Gastroesophageal sphincter (tissue), 3 donors: ENCODE measurements at regions not wholly inside any gene's neighbourhood (a gene's known extent, or its start where the extent isn't known, plus 50 kb on each side); places are given as distances from the start of the nearest gene placed in this dataset.

Experiments
- POLR2A ChIP-seq, 2 donors: fragments of 450-650 bp; IDR thresholded peaks; one replicate each; pipeline ENCODE4 v1.6.1; 2017; ENCODE audit warnings: antibody characterized with exemption in 2 of 2, mild to moderate bottlenecking in 2 of 2, moderate library complexity in 1 of 2
- TF ChIP-seq, protein P1 (sequence below), 4 experiments: fragments of 200-600 bp in 2 of 4; fragments of 450-650 bp in 2 of 4; sonication (generic) in 1 of 4; IDR thresholded peaks; one replicate each; pipeline ENCODE4 v1.5.1; 2017 to 2019; ENCODE audit warnings: antibody characterized with exemption in 4 of 4, mild to moderate bottlenecking in 2 of 4, moderate library complexity in 2 of 4

DNA sequence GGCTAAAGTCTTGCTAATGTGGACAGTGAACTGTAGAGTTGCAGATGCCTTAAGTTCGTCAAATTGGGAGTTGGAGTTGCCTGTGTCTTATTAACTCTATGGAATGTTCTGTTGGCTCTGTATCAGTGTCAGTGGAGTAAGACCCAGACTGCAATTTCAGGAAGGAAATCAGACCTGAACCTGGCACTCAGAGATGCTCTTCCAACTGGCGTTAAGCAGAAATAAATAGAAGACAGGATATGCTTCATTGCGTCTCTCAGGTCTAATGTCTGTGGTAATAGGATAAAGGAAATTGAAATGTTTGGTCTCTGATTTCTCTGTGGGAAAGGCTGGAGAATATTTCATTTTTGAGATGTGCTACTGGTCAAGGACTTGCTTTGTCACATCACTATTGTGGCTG is 846.7 kb upstream of the ID2 start:
- TF ChIP-seq, protein P1, sequence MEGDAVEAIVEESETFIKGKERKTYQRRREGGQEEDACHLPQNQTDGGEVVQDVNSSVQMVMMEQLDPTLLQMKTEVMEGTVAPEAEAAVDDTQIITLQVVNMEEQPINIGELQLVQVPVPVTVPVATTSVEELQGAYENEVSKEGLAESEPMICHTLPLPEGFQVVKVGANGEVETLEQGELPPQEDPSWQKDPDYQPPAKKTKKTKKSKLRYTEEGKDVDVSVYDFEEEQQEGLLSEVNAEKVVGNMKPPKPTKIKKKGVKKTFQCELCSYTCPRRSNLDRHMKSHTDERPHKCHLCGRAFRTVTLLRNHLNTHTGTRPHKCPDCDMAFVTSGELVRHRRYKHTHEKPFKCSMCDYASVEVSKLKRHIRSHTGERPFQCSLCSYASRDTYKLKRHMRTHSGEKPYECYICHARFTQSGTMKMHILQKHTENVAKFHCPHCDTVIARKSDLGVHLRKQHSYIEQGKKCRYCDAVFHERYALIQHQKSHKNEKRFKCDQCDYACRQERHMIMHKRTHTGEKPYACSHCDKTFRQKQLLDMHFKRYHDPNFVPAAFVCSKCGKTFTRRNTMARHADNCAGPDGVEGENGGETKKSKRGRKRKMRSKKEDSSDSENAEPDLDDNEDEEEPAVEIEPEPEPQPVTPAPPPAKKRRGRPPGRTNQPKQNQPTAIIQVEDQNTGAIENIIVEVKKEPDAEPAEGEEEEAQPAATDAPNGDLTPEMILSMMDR (IDR thresholded peaks at IDR 0.05), result no peak
- TF ChIP-seq POLR2A (IDR thresholded peaks at IDR 0.05), result no peak
